B cell (primary cell): ENCODE measurements at regions not wholly inside any gene's neighbourhood (a gene's known extent, or its start where the extent isn't known, plus 50 kb on each side); places are given as distances from the start of the nearest gene placed in this dataset.

ENCODE experiments used
- ATAC-seq: fragments of 200-7000 bp; cut with Tn5 transposase; one replicate; pipeline ENCODE4 v1.10.0; 2021; ENCODE audit warnings: low read depth, mild to moderate bottlenecking, moderate number of reproducible peaks, moderate library complexity
- CTCF ChIA-PET: fragments of 350-600 bp; sonication (Branson Sonifier 250); formaldehyde crosslinking; loops from one replicate; lab custom pipeline; 2021; ENCODE audit warnings: antibody characterized with exemption, inconsistent platforms; lab: Charles Lee
- POLR2A ChIA-PET: fragments of 350-600 bp; sonication (Branson Sonifier 250); formaldehyde crosslinking; loops from one replicate; lab custom pipeline; 2021; ENCODE audit warnings: antibody characterized with exemption; lab: Charles Lee
- DNase-seq: peaks from one replicate; pipeline ENCODE4 v3.0.0; 2013
- H2AFZ ChIP-seq: 2 replicates; pipeline ENCODE4 v1.6.1; 2012; ENCODE audit warnings: mild to moderate bottlenecking, low read depth, low read length; ENCODE audit not compliant: insufficient read depth, poor library complexity, severe bottlenecking
- H3K27ac ChIP-seq, 2 donors: 1 replicate in 1 of 2; 2 replicates in 1 of 2; pipeline ENCODE4 v1.5.1; 2012 to 2013; ENCODE audit warnings: low read length in 2 of 2, mild to moderate bottlenecking in 2 of 2, moderate library complexity in 1 of 2
- H3K27me3 ChIP-seq, 4 experiments: fragments of 200-600 bp in 1 of 4; sonication (generic) in 1 of 4; replicated peaks in 1 of 4; 1 replicate in 2 of 4; 2 replicates in 2 of 4; pipeline versions ENCODE4 v1.6.1 to v1.7.0; 2013 to 2016; ENCODE audit warnings: low read length in 3 of 4, mild to moderate bottlenecking in 2 of 4, mixed read lengths in 1 of 4, moderate library complexity in 1 of 4; ENCODE audit not compliant: insufficient read depth in 4 of 4, control insufficient read depth in 3 of 4; ENCODE audit errors: control extremely low read depth in 1 of 4
- H3K36me3 ChIP-seq, 2 experiments: replicated peaks in 1 of 2; 1 replicate in 1 of 2; 2 replicates in 1 of 2; pipeline versions ENCODE4 v1.6.1 to v1.7.1; 2013; ENCODE audit warnings: low read length in 1 of 2; ENCODE audit not compliant: insufficient read depth in 2 of 2, control insufficient read depth in 1 of 2; ENCODE audit errors: control extremely low read depth in 1 of 2, extremely low read depth in 1 of 2
- H3K4me1 ChIP-seq, 2 donors: fragments of 200-600 bp in 1 of 2; sonication (generic) in 1 of 2; 1 replicate in 1 of 2; 2 replicates in 1 of 2; pipeline versions ENCODE4 v1.5.1 to v1.6.1; 2013 to 2017; ENCODE audit warnings: low read length in 2 of 2; ENCODE audit not compliant: control insufficient read depth in 2 of 2, insufficient read depth in 2 of 2
- H3K4me2 ChIP-seq: replicated peaks from 2 replicates; pipeline ENCODE3; 2012; ENCODE audit warnings: mild to moderate bottlenecking, low read depth, low read length; ENCODE audit not compliant: poor library complexity, severe bottlenecking
- H3K4me3 ChIP-seq, 5 experiments: fragments of 200-600 bp in 1 of 5; sonication (generic) in 1 of 5; 1 replicate in 3 of 5; 2 replicates in 2 of 5; pipeline versions ENCODE4 v1.5.1 to v1.7.0; 2011 to 2016; ENCODE audit warnings: low read length in 4 of 5, mild to moderate bottlenecking in 4 of 5, low read depth in 2 of 5, control low read depth in 1 of 5, moderate library complexity in 1 of 5; ENCODE audit not compliant: insufficient read depth in 1 of 5; ENCODE audit errors: control extremely low read depth in 1 of 5, extremely low read depth in 1 of 5
- H3K79me2 ChIP-seq: fragments of 200-600 bp; sonication (generic); one replicate; pipeline ENCODE4 v1.6.0; 2016; ENCODE audit warnings: low read length; ENCODE audit not compliant: control insufficient read depth, insufficient read depth
- H3K9ac ChIP-seq: fragments of 200-600 bp; sonication (generic); 2 replicates; pipeline ENCODE4 v1.6.1; 2017; ENCODE audit warnings: mild to moderate bottlenecking, low read length, moderate library complexity
- H3K9me3 ChIP-seq, 3 donors: one replicate each; pipeline versions ENCODE4 v1.6.1 to v1.7.1; 2013; ENCODE audit warnings: low read length in 2 of 3; ENCODE audit not compliant: control insufficient read depth in 2 of 3, insufficient read depth in 1 of 3; ENCODE audit errors: control extremely low read depth in 1 of 3
- H4K20me1 ChIP-seq: 2 replicates; pipeline ENCODE4 v1.6.0; 2012; ENCODE audit warnings: mild to moderate bottlenecking, low read length; ENCODE audit not compliant: insufficient read depth, control insufficient read depth, poor library complexity, severe bottlenecking
- H3K27ac Mint-ChIP-seq: one replicate; pipeline ENCODE4 v1.8.0; 2021; ENCODE audit warnings: mixed read lengths
- H3K27me3 Mint-ChIP-seq: one replicate; pipeline ENCODE4 v1.8.0; 2021; ENCODE audit warnings: mixed read lengths
- H3K4me1 Mint-ChIP-seq: one replicate; pipeline ENCODE4 v1.8.0; 2021; ENCODE audit warnings: mixed read lengths
- H3K4me3 Mint-ChIP-seq: one replicate; pipeline ENCODE4 v1.8.0; 2021; ENCODE audit warnings: mixed read lengths
- H3K9me3 Mint-ChIP-seq: one replicate; pipeline ENCODE4 v1.8.0; 2022; ENCODE audit warnings: mixed read lengths; ENCODE audit not compliant: insufficient read depth
- EZH2 ChIP-seq: IDR thresholded peaks from 2 replicates; pipeline ENCODE4 v1.6.1; 2012; ENCODE audit warnings: borderline replicate concordance, low read depth, mild to moderate bottlenecking, moderate library complexity, low read length; ENCODE audit not compliant: insufficient read depth, poor library complexity, severe bottlenecking
- whole genome bisulfite sequencing: methylation state at CpG from one replicate; pipeline ENCODE4 v1.1.5; 2013; ENCODE audit warnings: missing lambda C conversion rate; ENCODE audit not compliant: insufficient coverage; 5-methylcytosine and 5-hydroxymethylcytosine counted together
- intact Hi-C: fragments of 100-400 bp; cut with micrococcal nuclease; formaldehyde crosslinking; loops from one replicate; pipeline ENCODE4 v1.10.0; 2022
- TF ChIP-seq, protein P1 (sequence below): fragments of 200-600 bp; IDR thresholded peaks from one replicate; pipeline ENCODE4 v1.8.0; 2022; ENCODE audit warnings: antibody characterized with exemption, mild to moderate bottlenecking

DNA sequence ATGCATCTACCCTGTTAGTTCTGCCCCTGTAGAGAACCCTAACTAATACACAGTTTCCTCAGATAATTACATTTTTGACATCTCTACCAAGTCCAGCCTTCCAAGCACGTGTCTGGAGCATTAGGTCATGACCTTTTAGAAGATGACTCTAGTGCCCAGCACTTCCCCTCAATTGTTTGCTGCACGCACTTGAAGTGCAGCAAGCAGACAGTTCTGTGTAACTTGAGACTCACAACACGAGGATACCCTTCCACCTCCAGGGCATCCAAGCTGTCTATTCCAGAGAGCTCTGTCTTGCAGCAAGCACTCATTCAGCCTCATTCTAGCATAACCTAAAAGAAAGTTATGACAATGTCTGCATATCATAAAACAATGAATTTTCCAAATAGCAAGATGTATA, 1410.5 kb upstream of the CDH18 start:
- Histone ChIP-seq H4K20me1 (no peaks in the 10 kb centered on the region), H2AFZ (no peak overlapping the region), H3K9me3 (no peaks in the 10 kb centered on the region), H3K4me2 (no peak overlapping the region), H3K27ac (no peak overlapping the region), H3K27me3 (no peaks in the 10 kb centered on the region), H3K79me2 (no peaks in the 10 kb centered on the region), H3K4me1 (no peaks in the 10 kb centered on the region), H3K36me3 (no peaks in the 10 kb centered on the region), H3K9ac (no peak overlapping the region), H3K4me3 (no peak overlapping the region)
- POLR2A ChIA-PET: no interaction called here
- DNase-seq: no peak
- Mint-ChIP-seq H3K4me1 (no peaks in the 10 kb centered on the region), H3K27ac (no peak overlapping the region), H3K9me3 (no peaks in the 10 kb centered on the region), H3K4me3 (no peak overlapping the region), H3K27me3 (no peaks in the 10 kb centered on the region)
- CTCF ChIA-PET: no interaction called here
- WGBS: 73% methylated on average over 2 of the region's 3 CpGs
- TF ChIP-seq EZH2: no peak
- TF ChIP-seq, protein P1, sequence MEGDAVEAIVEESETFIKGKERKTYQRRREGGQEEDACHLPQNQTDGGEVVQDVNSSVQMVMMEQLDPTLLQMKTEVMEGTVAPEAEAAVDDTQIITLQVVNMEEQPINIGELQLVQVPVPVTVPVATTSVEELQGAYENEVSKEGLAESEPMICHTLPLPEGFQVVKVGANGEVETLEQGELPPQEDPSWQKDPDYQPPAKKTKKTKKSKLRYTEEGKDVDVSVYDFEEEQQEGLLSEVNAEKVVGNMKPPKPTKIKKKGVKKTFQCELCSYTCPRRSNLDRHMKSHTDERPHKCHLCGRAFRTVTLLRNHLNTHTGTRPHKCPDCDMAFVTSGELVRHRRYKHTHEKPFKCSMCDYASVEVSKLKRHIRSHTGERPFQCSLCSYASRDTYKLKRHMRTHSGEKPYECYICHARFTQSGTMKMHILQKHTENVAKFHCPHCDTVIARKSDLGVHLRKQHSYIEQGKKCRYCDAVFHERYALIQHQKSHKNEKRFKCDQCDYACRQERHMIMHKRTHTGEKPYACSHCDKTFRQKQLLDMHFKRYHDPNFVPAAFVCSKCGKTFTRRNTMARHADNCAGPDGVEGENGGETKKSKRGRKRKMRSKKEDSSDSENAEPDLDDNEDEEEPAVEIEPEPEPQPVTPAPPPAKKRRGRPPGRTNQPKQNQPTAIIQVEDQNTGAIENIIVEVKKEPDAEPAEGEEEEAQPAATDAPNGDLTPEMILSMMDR: no peak
- ATAC-seq: no peak
- intact Hi-C loops: no loop called here

DNA sequence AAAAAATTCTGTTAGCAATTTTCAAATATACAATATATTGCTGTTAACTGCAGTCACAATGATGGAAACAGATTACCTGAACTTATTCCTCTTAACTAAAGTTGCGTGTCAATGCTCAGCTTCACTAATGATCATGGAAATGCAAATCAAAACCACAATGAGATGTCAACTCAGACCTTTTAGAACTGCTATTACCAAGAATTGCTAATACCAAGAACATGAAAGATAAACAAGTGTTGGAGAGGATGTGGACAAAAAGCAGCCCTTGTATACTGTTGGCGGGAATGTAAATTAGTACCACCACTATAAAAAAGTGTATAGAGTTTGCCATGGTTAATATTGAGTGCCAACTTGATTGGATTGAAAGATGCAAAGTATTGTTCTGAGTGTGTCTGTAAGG, 1409.7 kb upstream of the CDH18 start:
- intact Hi-C loops: no loop called here
- WGBS: no CpG with 5 or more reads among the region's 2 CpGs
- Mint-ChIP-seq H3K4me3 (no peak overlapping the region), H3K9me3 (no peaks in the 10 kb centered on the region), H3K4me1 (no peaks in the 10 kb centered on the region), H3K27me3 (no peaks in the 10 kb centered on the region), H3K27ac (no peak overlapping the region)
- no peak overlapping the region for H3K27ac ChIP-seq
- H3K79me2 ChIP-seq: no peaks in the 10 kb centered on the region
- no peaks in the 10 kb centered on the region for H3K27me3 ChIP-seq
- H3K4me3 ChIP-seq: no peak overlapping the region
- no peak for TF ChIP-seq EZH2
- TF ChIP-seq, protein P1: no peak
- ATAC-seq (no peak), DNase-seq (no peak)
- CTCF ChIA-PET: no interaction called here
- POLR2A ChIA-PET: no interaction called here
- no peaks in the 10 kb centered on the region for H3K4me1 ChIP-seq
- H4K20me1 ChIP-seq: no peaks in the 10 kb centered on the region
- H3K9me3 ChIP-seq: no peaks in the 10 kb centered on the region
- H3K4me2 ChIP-seq: no peak overlapping the region
- no peak overlapping the region for H2AFZ ChIP-seq
- no peak overlapping the region for H3K9ac ChIP-seq
- no peaks in the 10 kb centered on the region for H3K36me3 ChIP-seq
